ENCODE measurements at regions not wholly inside any gene's neighbourhood (a gene's known extent, or its start where the extent isn't known, plus 50 kb on each side); places are given as distances from the start of the nearest gene placed in this dataset.

GRCh38 chr6:121929301-121929700 lies 470.2 kb upstream of the HSF2 start:
- H3K4me1 ChIP-seq = peaks cover 0 to 17% (median 6%) of the 10 kb centered on the region in 12 donors
- ATAC-seq (no peak), DNase-seq (no peak)
- intact Hi-C loops (cut with DNase I) = no loop called here
- no peak overlapping the region for H3K27ac ChIP-seq
- no peak for TF ChIP-seq POLR2A (IDR thresholded peaks at IDR 0.05)
- TF ChIP-seq, protein P1, sequence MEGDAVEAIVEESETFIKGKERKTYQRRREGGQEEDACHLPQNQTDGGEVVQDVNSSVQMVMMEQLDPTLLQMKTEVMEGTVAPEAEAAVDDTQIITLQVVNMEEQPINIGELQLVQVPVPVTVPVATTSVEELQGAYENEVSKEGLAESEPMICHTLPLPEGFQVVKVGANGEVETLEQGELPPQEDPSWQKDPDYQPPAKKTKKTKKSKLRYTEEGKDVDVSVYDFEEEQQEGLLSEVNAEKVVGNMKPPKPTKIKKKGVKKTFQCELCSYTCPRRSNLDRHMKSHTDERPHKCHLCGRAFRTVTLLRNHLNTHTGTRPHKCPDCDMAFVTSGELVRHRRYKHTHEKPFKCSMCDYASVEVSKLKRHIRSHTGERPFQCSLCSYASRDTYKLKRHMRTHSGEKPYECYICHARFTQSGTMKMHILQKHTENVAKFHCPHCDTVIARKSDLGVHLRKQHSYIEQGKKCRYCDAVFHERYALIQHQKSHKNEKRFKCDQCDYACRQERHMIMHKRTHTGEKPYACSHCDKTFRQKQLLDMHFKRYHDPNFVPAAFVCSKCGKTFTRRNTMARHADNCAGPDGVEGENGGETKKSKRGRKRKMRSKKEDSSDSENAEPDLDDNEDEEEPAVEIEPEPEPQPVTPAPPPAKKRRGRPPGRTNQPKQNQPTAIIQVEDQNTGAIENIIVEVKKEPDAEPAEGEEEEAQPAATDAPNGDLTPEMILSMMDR (IDR thresholded peaks at IDR 0.05) = no peak
- no peaks in the 10 kb centered on the region for H3K9me3 ChIP-seq
- no peak overlapping the region for H3K4me3 ChIP-seq
- WGBS, 4 donors = 76 to 84% (median 80%) methylated on average over 1 of the region's 1 CpG
- H3K36me3 ChIP-seq = no peaks in the 10 kb centered on the region
- no peaks in the 10 kb centered on the region for H3K27me3 ChIP-seq

DNA sequence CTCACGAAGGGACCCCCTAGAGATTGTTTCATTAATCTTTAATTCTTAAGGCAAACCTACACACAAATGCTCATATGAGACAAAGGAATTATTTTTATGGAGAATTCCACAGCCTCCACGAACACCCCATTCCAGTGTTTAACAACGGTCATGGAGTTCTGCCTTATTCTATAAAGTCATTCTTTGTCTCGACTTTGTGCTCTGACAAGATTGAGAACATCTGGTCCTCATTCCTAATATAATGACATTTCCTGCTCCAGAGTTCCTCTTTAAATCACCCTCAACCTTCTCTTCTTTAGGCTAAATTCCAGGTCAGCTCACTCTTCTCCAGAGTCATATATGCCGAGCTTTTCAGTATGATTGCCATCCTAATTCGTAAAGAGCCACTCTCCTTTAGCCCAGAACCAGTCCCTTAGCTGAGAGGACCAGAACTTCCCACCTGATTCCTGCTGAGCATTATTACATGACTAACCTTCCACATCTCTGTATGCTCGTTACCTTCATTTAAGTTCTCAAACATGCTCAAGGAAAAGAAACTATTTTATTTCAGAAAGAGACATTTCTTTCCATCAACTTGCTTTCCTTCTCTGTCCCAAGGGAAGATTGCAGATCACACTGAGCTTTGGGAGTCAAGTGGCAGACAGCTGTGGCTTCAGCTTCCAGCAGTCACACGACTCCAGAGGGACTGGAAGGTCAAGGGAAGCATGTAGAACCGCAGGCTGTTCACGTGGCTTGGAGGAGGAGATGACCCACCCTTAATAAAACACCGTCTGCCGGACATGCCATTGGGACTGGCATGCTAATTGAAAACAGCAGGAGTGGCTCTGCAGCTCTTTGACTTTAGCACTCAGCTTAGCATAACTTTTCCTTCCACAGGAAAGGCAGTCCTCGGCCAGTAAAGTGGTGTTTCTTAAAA lies 467.1 kb upstream of the HSF2 start:
- no peaks in the 10 kb centered on the region for H3K27me3 ChIP-seq
- intact Hi-C loops (cut with DNase I) = no loop called here
- TF ChIP-seq, protein P1 (IDR thresholded peaks at IDR 0.05) = no peak
- no peak for TF ChIP-seq POLR2A (IDR thresholded peaks at IDR 0.05)
- peaks cover 0 to 17% (median 6%) of the 10 kb centered on the region in 12 donors for H3K4me1 ChIP-seq
- peaks cover 0 to 6% (median 0%) of the 10 kb centered on the region in 12 donors for H3K9me3 ChIP-seq
- ATAC-seq (peak; percentile 86 to 95 (median 89)), DNase-seq (peak in 4 of 5 donors; percentile 46 to 61 (median 50))
- 31 to 34% (median 33%) methylated on average over 13 of the region's 13 CpGs for whole genome bisulfite sequencing, 4 donors
- peak overlapping the region in 5 of 12 donors; percentile 10 to 63 (median 33) for H3K27ac ChIP-seq
- no peaks in the 10 kb centered on the region for H3K36me3 ChIP-seq
- peak overlapping the region in 3 of 12 donors; percentile 3 to 18 (median 11) for H3K4me3 ChIP-seq

DNA sequence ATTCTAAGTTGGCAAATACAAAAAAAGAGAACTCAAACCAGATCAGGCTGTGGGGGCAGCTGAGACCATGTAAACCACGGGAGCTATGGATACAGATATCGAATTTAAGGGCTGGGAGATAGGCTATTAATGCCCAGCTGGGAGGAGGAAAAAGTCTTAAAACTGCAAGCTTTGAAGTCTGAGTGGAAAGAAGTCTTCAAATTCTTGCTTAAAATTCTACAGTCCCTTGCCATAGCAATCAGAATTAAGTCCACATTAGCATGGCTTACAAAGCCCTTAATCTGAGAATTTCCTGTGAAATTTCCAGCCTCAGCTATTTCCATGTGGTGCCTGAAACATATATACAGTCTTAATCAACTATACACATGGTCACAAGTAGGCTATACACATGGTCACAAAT lies 465.0 kb upstream of the HSF2 start:
- DNase-seq (no peak), ATAC-seq (no peak)
- Histone ChIP-seq H3K27ac (no peak overlapping the region), H3K4me1 (peaks cover 0 to 17% (median 6%) of the 10 kb centered on the region in 12 donors), H3K36me3 (no peaks in the 10 kb centered on the region), H3K9me3 (peaks cover 0 to 16% (median 4%) of the 10 kb centered on the region in 12 donors), H3K27me3 (no peaks in the 10 kb centered on the region), H3K4me3 (no peak overlapping the region)
- 71 to 81% (median 77%) methylated on average over 2 of the region's 2 CpGs for WGBS, 4 donors
- intact Hi-C loops (cut with DNase I) = no loop called here
- TF ChIP-seq, protein P1 (IDR thresholded peaks at IDR 0.05) = no peak
- TF ChIP-seq POLR2A (IDR thresholded peaks at IDR 0.05) = no peak

DNA sequence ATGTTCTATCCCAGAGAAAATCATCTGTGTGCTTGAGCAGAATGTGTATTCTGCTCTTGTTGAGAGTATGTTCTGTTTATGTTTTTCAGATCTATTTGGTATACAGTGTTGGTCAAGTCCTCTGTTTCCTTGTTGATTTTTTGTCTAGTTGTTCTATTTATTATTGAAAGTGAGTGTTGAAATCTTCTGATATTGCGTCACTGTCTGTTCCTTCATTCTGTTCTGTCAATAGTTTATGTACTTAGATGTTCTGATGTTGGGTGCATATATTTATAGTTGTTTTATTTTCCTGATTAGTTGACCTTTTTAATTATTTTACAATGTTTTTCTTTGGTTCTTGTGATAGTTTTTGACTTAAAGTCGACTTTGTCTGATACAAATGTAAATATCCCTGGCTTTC lies 458.7 kb upstream of the HSF2 start:
- Histone ChIP-seq H3K9me3 (peaks cover 0 to 23% (median 4%) of the 10 kb centered on the region in 12 donors), H3K4me3 (no peak overlapping the region), H3K27ac (no peak overlapping the region), H3K4me1 (no peaks in the 10 kb centered on the region), H3K36me3 (no peaks in the 10 kb centered on the region), H3K27me3 (no peaks in the 10 kb centered on the region)
- intact Hi-C loops (cut with DNase I) = no loop called here
- ATAC-seq (no peak), DNase-seq (no peak)
- TF ChIP-seq, protein P1 (IDR thresholded peaks at IDR 0.05) = no peak
- no peak for TF ChIP-seq POLR2A (IDR thresholded peaks at IDR 0.05)
- WGBS, 4 donors = 84 to 94% (median 88%) methylated on average over 2 of the region's 2 CpGs

Data from heart left ventricle (tissue), 16 donors.